CD4-positive, alpha-beta T cell (primary cell): ENCODE measurements at regions not wholly inside any gene's neighbourhood (a gene's known extent, or its start where the extent isn't known, plus 50 kb on each side); places are given as distances from the start of the nearest gene placed in this dataset.
A peak's percentile ranks its signal among the peaks of the same experiment; 100 is the strongest.

Experiments
- ATAC-seq: fragments of 200-7000 bp; cut with Tn5 transposase; one replicate; pipeline ENCODE4 v1.10.0; 2022; ENCODE audit warnings: mild to moderate bottlenecking; ENCODE audit not compliant: poor library complexity
- CTCF ChIA-PET: fragments of 350-600 bp; sonication (Branson Sonifier 250); formaldehyde crosslinking; loops from one replicate; lab custom pipeline; 2021; ENCODE audit warnings: antibody characterized with exemption, inconsistent platforms; lab: Charles Lee
- POLR2A ChIA-PET: fragments of 350-600 bp; sonication (Branson Sonifier 250); formaldehyde crosslinking; loops from one replicate; lab custom pipeline; 2021; ENCODE audit warnings: antibody characterized with exemption, inconsistent platforms; lab: Charles Lee
- DNase-seq, 14 experiments: peaks; one replicate each; pipeline ENCODE4 v3.0.0-alpha.2; 2013 to 2020; ENCODE audit warnings: mixed read lengths in 2 of 14
- H3K27ac ChIP-seq, 2 donors: one replicate each; pipeline versions ENCODE4 v1.5.1 to v1.7.0; 2013; ENCODE audit warnings: low read length in 2 of 2, low read depth in 1 of 2, mild to moderate bottlenecking in 1 of 2
- H3K27me3 ChIP-seq, 2 experiments: 1 replicate in 1 of 2; 2 replicates in 1 of 2; pipeline versions ENCODE4 v1.6.1 to v1.7.0; 2013; ENCODE audit warnings: low read length in 2 of 2, control low read depth in 1 of 2, mild to moderate bottlenecking in 1 of 2, moderate library complexity in 1 of 2; ENCODE audit not compliant: insufficient read depth in 2 of 2, control insufficient read depth in 1 of 2
- H3K36me3 ChIP-seq: one replicate; pipeline ENCODE4 v1.6.1; 2013; ENCODE audit warnings: low read length, control low read depth; ENCODE audit not compliant: insufficient read depth
- H3K4me1 ChIP-seq: one replicate; pipeline ENCODE4 v1.6.1; 2013; ENCODE audit warnings: low read length, control low read depth; ENCODE audit not compliant: insufficient read depth
- H3K4me3 ChIP-seq: one replicate; pipeline ENCODE4 v1.5.1; 2013; ENCODE audit warnings: mild to moderate bottlenecking, low read length, moderate library complexity
- H3K9me3 ChIP-seq, 2 experiments: 1 replicate in 1 of 2; 2 replicates in 1 of 2; pipeline versions ENCODE4 v1.6.1 to v1.7.0; 2013; ENCODE audit warnings: low read length in 2 of 2, mild to moderate bottlenecking in 2 of 2, control low read depth in 1 of 2, moderate library complexity in 1 of 2; ENCODE audit not compliant: control insufficient read depth in 1 of 2, insufficient read depth in 1 of 2
- H3K27ac Mint-ChIP-seq: one replicate; pipeline ENCODE4 v1.8.0; 2020; ENCODE audit warnings: mixed read lengths
- H3K27me3 Mint-ChIP-seq: one replicate; pipeline ENCODE4 v1.8.0; 2021; ENCODE audit warnings: mixed read lengths
- H3K36me3 Mint-ChIP-seq: one replicate; pipeline ENCODE4 v1.8.0; 2021; ENCODE audit warnings: low read depth, mixed read lengths
- H3K4me1 Mint-ChIP-seq: one replicate; pipeline ENCODE4 v1.8.0; 2021; ENCODE audit warnings: low read depth, mixed read lengths
- H3K4me3 Mint-ChIP-seq: one replicate; pipeline ENCODE4 v1.8.0; 2020; ENCODE audit warnings: mild to moderate bottlenecking, mixed read lengths
- H3K9me3 Mint-ChIP-seq: one replicate; pipeline ENCODE4 v1.8.0; 2020; ENCODE audit warnings: mixed read lengths
- CTCF ChIP-seq: fragments of 200-600 bp; IDR thresholded peaks from one replicate; pipeline ENCODE4 v1.8.0; 2022; ENCODE audit warnings: antibody characterized with exemption, mild to moderate bottlenecking
- intact Hi-C, 2 experiments: fragments of 100-400 bp; cut with DNase I in 1 of 2; cut with micrococcal nuclease in 1 of 2; formaldehyde crosslinking; loops; one replicate each; pipeline versions ENCODE4 v1.15.1 to v1.9.0; 2023 to 2025; cut with DNase I, micrococcal nuclease

GRCh38 chr21:18161841-18162240, 82.8 kb upstream of the CHODL start:
- Histone ChIP-seq H3K27me3 (no peaks in the 10 kb centered on the region), H3K4me1 (peaks cover 2% of the 10 kb centered on the region), H3K9me3 (peaks cover 0 to 5% of the 10 kb centered on the region in 2 experiments), H3K4me3 (no peak overlapping the region), H3K27ac (no peak overlapping the region), H3K36me3 (no peaks in the 10 kb centered on the region)
- CTCF ChIA-PET = no interaction called here
- intact Hi-C loops = no loop called here
- peaks cover 2% of the 10 kb centered on the region for H3K9me3 Mint-ChIP-seq
- H3K4me1 Mint-ChIP-seq = peaks cover under 1% of the 10 kb centered on the region
- no peak for ATAC-seq
- no peak overlapping the region for H3K27ac Mint-ChIP-seq
- no peak for DNase-seq
- TF ChIP-seq CTCF = no peak
- no peaks in the 10 kb centered on the region for H3K27me3 Mint-ChIP-seq
- H3K36me3 Mint-ChIP-seq = no peaks in the 10 kb centered on the region
- H3K4me3 Mint-ChIP-seq = no peak overlapping the region
- POLR2A ChIA-PET = no interaction called here

- no peak for ATAC-seq
- ChIA-PET CTCF (no interaction called here), POLR2A (no interaction called here)
- no peak overlapping the region for H3K27ac Mint-ChIP-seq
- no peak for TF ChIP-seq CTCF
- H3K27me3 Mint-ChIP-seq = no peaks in the 10 kb centered on the region
- Histone ChIP-seq H3K27me3 (no peaks in the 10 kb centered on the region), H3K4me3 (no peak overlapping the region), H3K9me3 (peaks cover 0 to 5% of the 10 kb centered on the region in 2 experiments), H3K27ac (no peak overlapping the region), H3K36me3 (no peaks in the 10 kb centered on the region), H3K4me1 (peaks cover 4% of the 10 kb centered on the region)
- H3K9me3 Mint-ChIP-seq = peaks cover 2% of the 10 kb centered on the region
- peaks cover 22% of the 10 kb centered on the region for H3K4me1 Mint-ChIP-seq
- no peak overlapping the region for H3K4me3 Mint-ChIP-seq
- no peaks in the 10 kb centered on the region for H3K36me3 Mint-ChIP-seq
- DNase-seq = no peak
- intact Hi-C loops = no loop called here
These were observed 87.2 kb upstream of the CHODL start for GRCh38 chr21:18157406-18157805.

- intact Hi-C loops = no loop called here
- H3K36me3 ChIP-seq = no peaks in the 10 kb centered on the region
- H3K9me3 ChIP-seq = peaks cover 0 to 5% of the 10 kb centered on the region in 2 experiments
- H3K9me3 Mint-ChIP-seq = no peaks in the 10 kb centered on the region
- DNase-seq (peak in 3 of 14 experiments; percentile 17 to 59 (median 22)), ATAC-seq (peak; percentile 21)
- CTCF ChIA-PET = interaction anchor here (0.8 kb wide), 1 partner anchor 19 kb away, joined by 3 read pairs; no protein-coding TSS in a partner anchor
- peaks cover 4% of the 10 kb centered on the region for H3K4me1 ChIP-seq
- no peak overlapping the region for H3K4me3 ChIP-seq
- no peaks in the 10 kb centered on the region for H3K27me3 Mint-ChIP-seq
- no peaks in the 10 kb centered on the region for H3K36me3 Mint-ChIP-seq
- POLR2A ChIA-PET = no interaction called here
- H3K27ac ChIP-seq = no peak overlapping the region
- no peak for TF ChIP-seq CTCF
- no peak overlapping the region for H3K27ac Mint-ChIP-seq
- no peaks in the 10 kb centered on the region for H3K27me3 ChIP-seq
- H3K4me1 Mint-ChIP-seq = peaks cover 22% of the 10 kb centered on the region
- H3K4me3 Mint-ChIP-seq = no peak overlapping the region
These were observed 89.0 kb upstream of the CHODL start for GRCh38 chr21:18155508-18156193.
